Midbrain (tissue), 1 donor: ENCODE measurements at regions not wholly inside any gene's neighbourhood (a gene's known extent, or its start where the extent isn't known, plus 50 kb on each side); places are given as distances from the start of the nearest gene placed in this dataset.

Experiments used
- DNase-seq: peaks from one replicate; lab custom pipeline; 2025; lab: John Stamatoyannopoulos, UW

GRCh38 chr15:46110755-46111154 lies 475.9 kb downstream of the SQOR start:
- no peak for DNase-seq

- DNase-seq = no peak
Observed at GRCh38 chr15:46111730-46112129, 476.9 kb downstream of the SQOR start.

- no peak for DNase-seq
Observed at GRCh38 chr15:46117071-46117470, 482.2 kb downstream of the SQOR start.

GRCh38 chr15:46120713-46121112 lies 485.9 kb downstream of the SQOR start:
- DNase-seq = no peak

GRCh38 chr15:46121441-46121840 lies 486.6 kb downstream of the SQOR start:
- no peak for DNase-seq

- no peak for DNase-seq
Observed at GRCh38 chr15:46126581-46126980, 491.8 kb downstream of the SQOR start.

GRCh38 chr15:46127361-46127874 lies 492.6 kb downstream of the SQOR start:
- no peak for DNase-seq

- no peak for DNase-seq
Observed at GRCh38 chr15:46129145-46129544, 494.3 kb downstream of the SQOR start.

- DNase-seq = no peak
Observed at GRCh38 chr15:46131876-46132275, 497.0 kb downstream of the SQOR start.

GRCh38 chr15:46137443-46137842 lies 502.6 kb downstream of the SQOR start:
- DNase-seq = no peak

GRCh38 chr15:46146002-46146401 lies 511.2 kb downstream of the SQOR start:
- no peak for DNase-seq

- no peak for DNase-seq
Observed at GRCh38 chr15:46146915-46147314, 512.1 kb downstream of the SQOR start.

- DNase-seq = no peak
Observed at GRCh38 chr15:46151786-46152185, 517.0 kb downstream of the SQOR start.

GRCh38 chr15:46166750-46167149 lies 531.9 kb downstream of the SQOR start:
- DNase-seq = no peak

GRCh38 chr15:46170326-46170725 lies 535.5 kb downstream of the SQOR start:
- no peak for DNase-seq

GRCh38 chr15:46174122-46174521 lies 539.3 kb downstream of the SQOR start:
- DNase-seq = no peak

GRCh38 chr15:46177219-46177618 lies 542.4 kb downstream of the SQOR start:
- DNase-seq = no peak

- DNase-seq = no peak
Observed at GRCh38 chr15:46178138-46178537, 543.3 kb downstream of the SQOR start.

GRCh38 chr15:46207341-46207740 lies 572.5 kb downstream of the SQOR start:
- no peak for DNase-seq

- DNase-seq = no peak
Observed at GRCh38 chr15:46213551-46213950, 578.7 kb downstream of the SQOR start.

- no peak for DNase-seq
Observed at GRCh38 chr15:46222826-46223225, 588.0 kb downstream of the SQOR start.

- DNase-seq = no peak
Observed at GRCh38 chr15:46229263-46229662, 594.4 kb downstream of the SQOR start.

GRCh38 chr15:46231786-46232185 lies 597.0 kb downstream of the SQOR start:
- DNase-seq = no peak

GRCh38 chr15:46232471-46232870 lies 597.6 kb downstream of the SQOR start:
- DNase-seq = no peak

- no peak for DNase-seq
Observed at GRCh38 chr15:46242935-46243334, 608.1 kb downstream of the SQOR start.
